GM12878 (cell line): ENCODE measurements at regions not wholly inside any gene's neighbourhood (a gene's known extent, or its start where the extent isn't known, plus 50 kb on each side); places are given as distances from the start of the nearest gene placed in this dataset.

Experiments
- ATAC-seq: fragments of 200-7000 bp; cut with Tn5 transposase; 3 replicates; pipeline ENCODE4 v1.9.1; 2020; ENCODE audit warnings: mild to moderate bottlenecking, moderate library complexity
- BruUV-seq: library from RNA; stranded (reverse); fragments of 400-500 nt; replicated peaks from 2 replicates; lab custom pipeline; 2021; lab: Mats Ljungman, UMichigan
- CTCF ChIA-PET: fragments of 300-600 bp; sonication (Branson Sonifier 250); formaldehyde crosslinking; extraction: SDS; loops from one replicate; lab custom pipeline; 2021; ENCODE audit warnings: inconsistent platforms; lab: Yijun Ruan, JAX
- POLR2A ChIA-PET: fragments of 350-600 bp; formaldehyde crosslinking; extraction: SDS; loops from one replicate; lab custom pipeline; 2021; ENCODE audit warnings: inconsistent platforms; lab: Charles Lee
- RAD21 ChIA-PET: fragments of 300-600 bp; sonication (Branson Sonifier 250); formaldehyde crosslinking; loops from one replicate; lab custom pipeline; 2023; ENCODE audit warnings: antibody characterized with exemption; ENCODE audit not compliant: unreplicated experiment; lab: Charles Lee
- SMC1A ChIA-PET: fragments of 300-600 bp; sonication (Branson Sonifier 250); formaldehyde crosslinking; loops from one replicate; lab custom pipeline; 2023; ENCODE audit not compliant: unreplicated experiment, uncharacterized antibody; lab: Charles Lee
- DNase-seq: peaks from one replicate; pipeline ENCODE4 v3.0.0-alpha.2; 2011; ENCODE audit warnings: low read depth, low spot score
- FAIRE-seq: peaks from 3 replicates; lab custom pipeline; 2011; peaks lifted over from hg19 to GRCh38; lab: Jason Lieb, UNC
- H2AFZ ChIP-seq: 2 replicates; pipeline ENCODE4 v1.6.0; 2011; ENCODE audit warnings: low read depth, low read length, control low read depth; ENCODE audit not compliant: control insufficient read depth
- H3K27ac ChIP-seq: 2 replicates; pipeline ENCODE4 v1.5.1; 2011; ENCODE audit warnings: control low read depth; ENCODE audit not compliant: control insufficient read depth, insufficient read depth
- H3K27me3 ChIP-seq, 2 experiments: replicated peaks in 1 of 2; 2 replicates each; pipeline versions ENCODE4 v1.6.0 to v1.6.1; 2011; ENCODE audit warnings: low read length in 1 of 2; ENCODE audit not compliant: control insufficient read depth in 2 of 2, insufficient read depth in 2 of 2
- H3K36me3 ChIP-seq, 2 experiments: 2 replicates each; pipeline ENCODE4 v1.5.1; 2011; ENCODE audit warnings: low read length in 1 of 2; ENCODE audit not compliant: control insufficient read depth in 2 of 2, insufficient read depth in 2 of 2
- H3K4me1 ChIP-seq: 2 replicates; pipeline ENCODE4 v1.6.1; 2011; ENCODE audit warnings: mild to moderate bottlenecking, low read length, moderate library complexity, mixed read lengths; ENCODE audit not compliant: control insufficient read depth, insufficient read depth
- H3K4me2 ChIP-seq: 2 replicates; pipeline ENCODE4 v1.6.0; 2011; ENCODE audit warnings: control low read depth; ENCODE audit not compliant: control insufficient read depth, insufficient read depth
- H3K4me3 ChIP-seq: fragments of 200-600 bp; sonication (generic); 2 replicates; pipeline ENCODE4 v1.5.1; 2016
- H3K79me2 ChIP-seq: 2 replicates; pipeline ENCODE4 v1.6.0; 2011; ENCODE audit warnings: low read length; ENCODE audit not compliant: control insufficient read depth, insufficient read depth
- H3K9ac ChIP-seq: 2 replicates; pipeline ENCODE4 v1.8.0; 2011; ENCODE audit warnings: low read length, control low read depth, mixed read lengths; ENCODE audit not compliant: control insufficient read depth, insufficient read depth
- H3K9me3 ChIP-seq: replicated peaks from 3 replicates; pipeline ENCODE4 v1.5.1; 2011; ENCODE audit warnings: mild to moderate bottlenecking, low read length; ENCODE audit not compliant: control insufficient read depth, insufficient read depth
- H4K20me1 ChIP-seq: 2 replicates; pipeline ENCODE4 v1.6.0; 2011; ENCODE audit not compliant: control insufficient read depth, insufficient read depth
- FOXM1 ChIP-seq: IDR thresholded peaks from 2 replicates; pipeline ENCODE4 v1.6.1; 2012; ENCODE audit warnings: low read depth, mild to moderate bottlenecking, inconsistent platforms, low read length, moderate library complexity
- IRF4 ChIP-seq: IDR thresholded peaks from 2 replicates; pipeline ENCODE4 v1.6.1; 2011; ENCODE audit warnings: low read depth, low read length
- MTA2 ChIP-seq: fragments of 450-650 bp; IDR thresholded peaks from 2 replicates; pipeline ENCODE4 v1.6.1; 2016; ENCODE audit warnings: low read depth, mild to moderate bottlenecking, moderate library complexity
- POU2F2 ChIP-seq: IDR thresholded peaks from 3 replicates; pipeline ENCODE4 v1.6.1; 2011; ENCODE audit warnings: low read depth, mild to moderate bottlenecking, low read length, borderline replicate concordance
- RCOR1 ChIP-seq: conservative IDR thresholded peaks from 2 replicates; pipeline ENCODE4 v1.6.1; 2012; ENCODE audit warnings: low read depth, low read length, improper control_type of control experiment
- WGBS: methylation state at CpG from one replicate; pipeline ENCODE4 v1.1.6; 2016; ENCODE audit warnings: low lambda C conversion rate; ENCODE audit not compliant: insufficient replicate concordance, insufficient coverage; ENCODE audit errors: missing lambda C conversion rate; 5-methylcytosine and 5-hydroxymethylcytosine counted together
- in situ Hi-C: fragments of 300-500 bp; cut with MboI; formaldehyde crosslinking; loops from 9 replicates; pipeline ENCODE4 v1.14.3; 2018; ENCODE audit warnings: mixed read lengths
- intact Hi-C: fragments of 100-400 bp; cut with micrococcal nuclease; formaldehyde crosslinking; loops from one replicate; pipeline ENCODE4 v1.14.2; 2022; ENCODE audit not compliant: unreplicated experiment
- TF ChIP-seq, protein P1 (sequence below), 3 experiments: IDR thresholded peaks in 2 of 3; conservative IDR thresholded peaks in 1 of 3; 2 replicates each; pipeline ENCODE4 v1.5.1; 2011; ENCODE audit warnings: low read depth in 3 of 3, low read length in 3 of 3, mild to moderate bottlenecking in 3 of 3, control low read depth in 2 of 3, moderate library complexity in 2 of 3, inconsistent platforms in 1 of 3, mixed read lengths in 1 of 3; ENCODE audit not compliant: control insufficient read depth in 2 of 3, insufficient read depth in 1 of 3; ENCODE audit errors: extremely low read depth in 1 of 3
- TF ChIP-seq, protein P2 (sequence below): IDR thresholded peaks from 2 replicates; pipeline ENCODE4 v1.6.1; 2012; ENCODE audit warnings: improper control_type of control experiment, low read depth, low read length; ENCODE audit not compliant: insufficient replicate concordance
- TF ChIP-seq, protein P3 (sequence below): fragments of 450-650 bp; IDR thresholded peaks from 2 replicates; pipeline ENCODE4 v1.6.1; 2017; ENCODE audit warnings: mild to moderate bottlenecking, moderate library complexity

DNA sequence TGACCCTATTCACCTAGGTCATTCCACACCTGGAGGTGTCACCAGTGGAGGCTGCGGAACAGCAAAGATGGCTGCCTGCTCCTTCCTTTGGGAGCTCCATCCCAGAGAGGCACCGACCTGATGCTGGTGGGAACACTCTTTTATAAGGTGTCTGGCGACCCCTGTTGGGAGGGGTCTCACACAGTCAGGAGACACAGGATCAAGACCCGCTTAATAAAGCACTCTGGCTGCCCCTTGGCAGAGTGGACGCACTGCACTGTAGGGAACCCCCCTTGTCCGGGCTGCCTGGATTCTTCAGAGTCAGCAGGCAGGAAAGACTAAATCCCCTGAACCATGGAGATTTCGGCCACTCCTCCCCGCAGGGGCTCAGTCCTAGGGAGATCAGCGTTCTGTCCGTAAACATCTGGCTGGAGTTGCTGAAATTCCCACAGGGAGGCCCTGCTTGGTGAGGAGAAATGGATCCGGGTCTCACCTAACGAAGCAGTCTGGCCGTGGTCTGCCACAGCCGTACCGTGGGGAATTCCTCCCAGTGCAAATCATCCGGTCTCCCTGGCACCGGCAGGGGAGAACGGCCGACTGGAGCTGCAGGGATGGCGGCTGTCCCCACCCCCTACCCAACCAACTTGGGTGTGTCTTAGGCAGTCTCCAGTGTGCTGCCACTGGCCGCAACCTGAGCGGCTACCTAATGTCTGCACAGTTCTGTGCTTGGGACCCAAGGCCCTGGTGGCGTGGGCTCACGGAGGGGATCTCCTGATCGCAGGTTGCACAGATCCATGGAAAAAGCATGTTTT is 66.1 kb downstream of the LSMEM1 start (continued):
- TF ChIP-seq, protein P1, sequence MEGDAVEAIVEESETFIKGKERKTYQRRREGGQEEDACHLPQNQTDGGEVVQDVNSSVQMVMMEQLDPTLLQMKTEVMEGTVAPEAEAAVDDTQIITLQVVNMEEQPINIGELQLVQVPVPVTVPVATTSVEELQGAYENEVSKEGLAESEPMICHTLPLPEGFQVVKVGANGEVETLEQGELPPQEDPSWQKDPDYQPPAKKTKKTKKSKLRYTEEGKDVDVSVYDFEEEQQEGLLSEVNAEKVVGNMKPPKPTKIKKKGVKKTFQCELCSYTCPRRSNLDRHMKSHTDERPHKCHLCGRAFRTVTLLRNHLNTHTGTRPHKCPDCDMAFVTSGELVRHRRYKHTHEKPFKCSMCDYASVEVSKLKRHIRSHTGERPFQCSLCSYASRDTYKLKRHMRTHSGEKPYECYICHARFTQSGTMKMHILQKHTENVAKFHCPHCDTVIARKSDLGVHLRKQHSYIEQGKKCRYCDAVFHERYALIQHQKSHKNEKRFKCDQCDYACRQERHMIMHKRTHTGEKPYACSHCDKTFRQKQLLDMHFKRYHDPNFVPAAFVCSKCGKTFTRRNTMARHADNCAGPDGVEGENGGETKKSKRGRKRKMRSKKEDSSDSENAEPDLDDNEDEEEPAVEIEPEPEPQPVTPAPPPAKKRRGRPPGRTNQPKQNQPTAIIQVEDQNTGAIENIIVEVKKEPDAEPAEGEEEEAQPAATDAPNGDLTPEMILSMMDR (IDR thresholded peaks at IDR 0.05 in 2 of 3, conservative IDR thresholded peaks at IDR 0.05 in 1 of 3; ENCODE audit: control insufficient read depth in 2 of 3, extremely low read depth in 1 of 3, insufficient read depth in 1 of 3, low read depth in 3 of 3, low read length in 3 of 3), result peak in 2 of 3 experiments; percentile 3 to 8; a peak in 1 of 6 replicates
- no peak for TF ChIP-seq MTA2

DNA sequence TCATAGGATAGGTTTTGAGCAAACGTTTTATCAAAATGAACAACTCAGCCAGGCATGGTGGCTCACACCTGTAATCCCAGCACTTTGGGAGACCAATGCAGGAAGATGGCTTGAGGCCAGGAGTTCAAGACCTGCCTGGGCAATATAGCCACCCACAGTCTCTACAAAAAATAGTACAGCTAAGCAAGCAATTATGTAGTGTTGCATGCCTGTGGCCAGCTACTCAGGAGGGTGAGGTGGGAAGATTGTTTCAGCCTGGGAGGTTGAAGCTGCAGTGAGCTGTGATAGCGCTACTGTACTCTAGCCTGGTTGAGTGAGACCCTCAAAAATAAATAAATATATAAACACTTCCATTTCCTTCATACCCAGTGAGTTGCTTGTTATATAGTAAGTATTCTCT is 67.1 kb downstream of the LSMEM1 start:
- intact Hi-C loops (no loop called here), in situ Hi-C loops (loop anchor here (5.0 kb wide), 1 partner anchor 874 kb away; no protein-coding TSS in a partner anchor)
- no peak for FAIRE-seq
- Histone ChIP-seq H3K27me3 (no peaks in the 10 kb centered on the region; a peak in 1 of 4 replicates), H4K20me1 (no peaks in the 10 kb centered on the region), H3K4me3 (no peak overlapping the region), H3K4me2 (no peak overlapping the region), H3K9ac (no peak overlapping the region), H2AFZ (no peak overlapping the region), H3K79me2 (no peaks in the 10 kb centered on the region), H3K4me1 (no peaks in the 10 kb centered on the region), H3K9me3 (no peaks in the 10 kb centered on the region), H3K27ac (no peak overlapping the region), H3K36me3 (no peaks in the 10 kb centered on the region)
- ChIA-PET POLR2A (no interaction called here), SMC1A (no interaction called here), RAD21 (no interaction called here), CTCF (no interaction called here)
- no peak for ATAC-seq
- no peak for DNase-seq
- BruUV-seq, result no TSS peak
- 12% methylated on average over 2 of the region's 2 CpGs for WGBS
- TF ChIP-seq, protein P2, sequence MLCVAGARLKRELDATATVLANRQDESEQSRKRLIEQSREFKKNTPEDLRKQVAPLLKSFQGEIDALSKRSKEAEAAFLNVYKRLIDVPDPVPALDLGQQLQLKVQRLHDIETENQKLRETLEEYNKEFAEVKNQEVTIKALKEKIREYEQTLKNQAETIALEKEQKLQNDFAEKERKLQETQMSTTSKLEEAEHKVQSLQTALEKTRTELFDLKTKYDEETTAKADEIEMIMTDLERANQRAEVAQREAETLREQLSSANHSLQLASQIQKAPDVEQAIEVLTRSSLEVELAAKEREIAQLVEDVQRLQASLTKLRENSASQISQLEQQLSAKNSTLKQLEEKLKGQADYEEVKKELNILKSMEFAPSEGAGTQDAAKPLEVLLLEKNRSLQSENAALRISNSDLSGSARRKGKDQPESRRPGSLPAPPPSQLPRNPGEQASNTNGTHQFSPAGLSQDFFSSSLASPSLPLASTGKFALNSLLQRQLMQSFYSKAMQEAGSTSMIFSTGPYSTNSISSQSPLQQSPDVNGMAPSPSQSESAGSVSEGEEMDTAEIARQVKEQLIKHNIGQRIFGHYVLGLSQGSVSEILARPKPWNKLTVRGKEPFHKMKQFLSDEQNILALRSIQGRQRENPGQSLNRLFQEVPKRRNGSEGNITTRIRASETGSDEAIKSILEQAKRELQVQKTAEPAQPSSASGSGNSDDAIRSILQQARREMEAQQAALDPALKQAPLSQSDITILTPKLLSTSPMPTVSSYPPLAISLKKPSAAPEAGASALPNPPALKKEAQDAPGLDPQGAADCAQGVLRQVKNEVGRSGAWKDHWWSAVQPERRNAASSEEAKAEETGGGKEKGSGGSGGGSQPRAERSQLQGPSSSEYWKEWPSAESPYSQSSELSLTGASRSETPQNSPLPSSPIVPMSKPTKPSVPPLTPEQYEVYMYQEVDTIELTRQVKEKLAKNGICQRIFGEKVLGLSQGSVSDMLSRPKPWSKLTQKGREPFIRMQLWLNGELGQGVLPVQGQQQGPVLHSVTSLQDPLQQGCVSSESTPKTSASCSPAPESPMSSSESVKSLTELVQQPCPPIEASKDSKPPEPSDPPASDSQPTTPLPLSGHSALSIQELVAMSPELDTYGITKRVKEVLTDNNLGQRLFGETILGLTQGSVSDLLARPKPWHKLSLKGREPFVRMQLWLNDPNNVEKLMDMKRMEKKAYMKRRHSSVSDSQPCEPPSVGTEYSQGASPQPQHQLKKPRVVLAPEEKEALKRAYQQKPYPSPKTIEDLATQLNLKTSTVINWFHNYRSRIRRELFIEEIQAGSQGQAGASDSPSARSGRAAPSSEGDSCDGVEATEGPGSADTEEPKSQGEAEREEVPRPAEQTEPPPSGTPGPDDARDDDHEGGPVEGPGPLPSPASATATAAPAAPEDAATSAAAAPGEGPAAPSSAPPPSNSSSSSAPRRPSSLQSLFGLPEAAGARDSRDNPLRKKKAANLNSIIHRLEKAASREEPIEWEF, result no peak
- TF ChIP-seq IRF4 (no peak), POU2F2 (no peak), FOXM1 (no peak), RCOR1 (no peak)
- TF ChIP-seq, protein P3, sequence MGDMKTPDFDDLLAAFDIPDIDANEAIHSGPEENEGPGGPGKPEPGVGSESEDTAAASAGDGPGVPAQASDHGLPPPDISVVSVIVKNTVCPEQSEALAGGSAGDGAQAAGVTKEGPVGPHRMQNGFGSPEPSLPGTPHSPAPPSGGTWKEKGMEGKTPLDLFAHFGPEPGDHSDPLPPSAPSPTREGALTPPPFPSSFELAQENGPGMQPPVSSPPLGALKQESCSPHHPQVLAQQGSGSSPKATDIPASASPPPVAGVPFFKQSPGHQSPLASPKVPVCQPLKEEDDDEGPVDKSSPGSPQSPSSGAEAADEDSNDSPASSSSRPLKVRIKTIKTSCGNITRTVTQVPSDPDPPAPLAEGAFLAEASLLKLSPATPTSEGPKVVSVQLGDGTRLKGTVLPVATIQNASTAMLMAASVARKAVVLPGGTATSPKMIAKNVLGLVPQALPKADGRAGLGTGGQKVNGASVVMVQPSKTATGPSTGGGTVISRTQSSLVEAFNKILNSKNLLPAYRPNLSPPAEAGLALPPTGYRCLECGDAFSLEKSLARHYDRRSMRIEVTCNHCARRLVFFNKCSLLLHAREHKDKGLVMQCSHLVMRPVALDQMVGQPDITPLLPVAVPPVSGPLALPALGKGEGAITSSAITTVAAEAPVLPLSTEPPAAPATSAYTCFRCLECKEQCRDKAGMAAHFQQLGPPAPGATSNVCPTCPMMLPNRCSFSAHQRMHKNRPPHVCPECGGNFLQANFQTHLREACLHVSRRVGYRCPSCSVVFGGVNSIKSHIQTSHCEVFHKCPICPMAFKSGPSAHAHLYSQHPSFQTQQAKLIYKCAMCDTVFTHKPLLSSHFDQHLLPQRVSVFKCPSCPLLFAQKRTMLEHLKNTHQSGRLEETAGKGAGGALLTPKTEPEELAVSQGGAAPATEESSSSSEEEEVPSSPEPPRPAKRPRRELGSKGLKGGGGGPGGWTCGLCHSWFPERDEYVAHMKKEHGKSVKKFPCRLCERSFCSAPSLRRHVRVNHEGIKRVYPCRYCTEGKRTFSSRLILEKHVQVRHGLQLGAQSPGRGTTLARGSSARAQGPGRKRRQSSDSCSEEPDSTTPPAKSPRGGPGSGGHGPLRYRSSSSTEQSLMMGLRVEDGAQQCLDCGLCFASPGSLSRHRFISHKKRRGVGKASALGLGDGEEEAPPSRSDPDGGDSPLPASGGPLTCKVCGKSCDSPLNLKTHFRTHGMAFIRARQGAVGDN, result no peak
